ENCODE measurements at regions not wholly inside any gene's neighbourhood (a gene's known extent, or its start where the extent isn't known, plus 50 kb on each side); places are given as distances from the start of the nearest gene placed in this dataset.

GRCh38 chr10:94276140-94276539, 86.6 kb downstream of the NOC3L start:
- H3K9me3 ChIP-seq, result peaks cover 0 to 8% (median 0%) of the 10 kb centered on the region in 4 donors
- TF ChIP-seq CTCF (IDR thresholded peaks at IDR 0.05) (no peak), EP300 (IDR thresholded peaks at IDR 0.05) (no peak), POLR2A (IDR thresholded peaks at IDR 0.05) (no peak)
- H3K4me3 ChIP-seq, result no peak overlapping the region
- no peak for DNase-seq (ENCODE audit: low spot score in 2 of 2)
- H3K27me3 ChIP-seq, result no peaks in the 10 kb centered on the region
- WGBS, 2 donors, result 67 to 71% methylated on average over 3 of the region's 3 CpGs
- H3K36me3 ChIP-seq, result peaks cover 0 to 67% (median 0%) of the 10 kb centered on the region in 3 donors
- H3K4me1 ChIP-seq, result peaks cover 0 to 21% (median 0%) of the 10 kb centered on the region in 4 donors
- H3K27ac ChIP-seq, result no peak overlapping the region

GRCh38 chr10:94277450-94277849, 85.3 kb downstream of the NOC3L start:
- Histone ChIP-seq H3K4me3 (no peak overlapping the region), H3K9me3 (no peaks in the 10 kb centered on the region), H3K27ac (no peak overlapping the region), H3K36me3 (peaks cover 0 to 54% (median 0%) of the 10 kb centered on the region in 3 donors), H3K4me1 (peaks cover 0 to 21% (median 0%) of the 10 kb centered on the region in 4 donors), H3K27me3 (no peaks in the 10 kb centered on the region)
- WGBS, 2 donors, result 86 to 92% methylated on average over 6 of the region's 6 CpGs
- TF ChIP-seq POLR2A (IDR thresholded peaks at IDR 0.05), result no peak
- TF ChIP-seq CTCF (IDR thresholded peaks at IDR 0.05), result no peak
- no peak for TF ChIP-seq EP300 (IDR thresholded peaks at IDR 0.05)
- DNase-seq (ENCODE audit: low spot score in 2 of 2), result no peak

- Histone ChIP-seq H3K9me3 (no peaks in the 10 kb centered on the region), H3K27me3 (no peaks in the 10 kb centered on the region), H3K27ac (no peak overlapping the region), H3K36me3 (peaks cover 0 to 42% (median 0%) of the 10 kb centered on the region in 3 donors), H3K4me3 (no peak overlapping the region), H3K4me1 (peaks cover 0 to 10% (median 0%) of the 10 kb centered on the region in 4 donors)
- no peak for DNase-seq (ENCODE audit: low spot score in 2 of 2)
- TF ChIP-seq POLR2A (IDR thresholded peaks at IDR 0.05), result no peak
- peak; percentile 63 to 81 (median 72) for TF ChIP-seq CTCF (IDR thresholded peaks at IDR 0.05)
- TF ChIP-seq EP300 (IDR thresholded peaks at IDR 0.05), result peak in 1 of 2 donors; percentile 16
- 48 to 56% methylated on average over 14 of the region's 14 CpGs for WGBS, 2 donors
Observed at GRCh38 chr10:94279835-94280709, 82.7 kb downstream of the NOC3L start.

GRCh38 chr10:94281654-94282053, 81.1 kb downstream of the NOC3L start:
- peaks cover 0 to 12% (median 0%) of the 10 kb centered on the region in 4 donors for H3K4me1 ChIP-seq
- H3K4me3 ChIP-seq, result no peak overlapping the region
- no peaks in the 10 kb centered on the region for H3K27me3 ChIP-seq
- 94 to 95% methylated on average over 5 of the region's 5 CpGs for WGBS, 2 donors
- no peak overlapping the region for H3K27ac ChIP-seq
- no peaks in the 10 kb centered on the region for H3K9me3 ChIP-seq
- H3K36me3 ChIP-seq, result peaks cover 0 to 41% (median 0%) of the 10 kb centered on the region in 3 donors
- no peak for DNase-seq (ENCODE audit: low spot score in 2 of 2)
- no peak for TF ChIP-seq CTCF (IDR thresholded peaks at IDR 0.05)
- no peak for TF ChIP-seq EP300 (IDR thresholded peaks at IDR 0.05)

- Histone ChIP-seq H3K9me3 (no peaks in the 10 kb centered on the region), H3K27me3 (no peaks in the 10 kb centered on the region), H3K4me1 (peaks cover 0 to 15% (median 0%) of the 10 kb centered on the region in 4 donors), H3K27ac (no peak overlapping the region), H3K4me3 (no peak overlapping the region), H3K36me3 (peaks cover 0 to 34% (median 0%) of the 10 kb centered on the region in 3 donors)
- DNase-seq (ENCODE audit: low spot score in 2 of 2), result no peak
- 86 to 91% methylated on average over 2 of the region's 2 CpGs for WGBS, 2 donors
- no peak for TF ChIP-seq EP300 (IDR thresholded peaks at IDR 0.05)
- no peak for TF ChIP-seq CTCF (IDR thresholded peaks at IDR 0.05)
- no peak for TF ChIP-seq POLR2A (IDR thresholded peaks at IDR 0.05)
Observed at GRCh38 chr10:94282369-94282768, 80.4 kb downstream of the NOC3L start.
